ENCODE measurements at regions not wholly inside any gene's neighbourhood (a gene's known extent, or its start where the extent isn't known, plus 50 kb on each side); places are given as distances from the start of the nearest gene placed in this dataset.

- Histone ChIP-seq H3K36me3 (ENCODE audit: control insufficient read depth in 2 of 2, extremely low read depth in 1 of 2, insufficient read depth in 2 of 2, low read length in 2 of 2) (no peaks in the 10 kb centered on the region), H3K4me3 (ENCODE audit: control insufficient read depth in 2 of 3, extremely low read depth in 1 of 3, insufficient read depth in 2 of 3, low read depth in 1 of 3, low read length in 3 of 3) (no peak overlapping the region), H3K4me1 (ENCODE audit: control insufficient read depth, extremely low read depth, insufficient read depth, low read length) (no peaks in the 10 kb centered on the region), H3K27me3 (ENCODE audit: control insufficient read depth, extremely low read depth, insufficient read depth, low read length) (no peaks in the 10 kb centered on the region), H3K27ac (ENCODE audit: control insufficient read depth, insufficient read depth, low read length) (no peak overlapping the region), H3K79me2 (ENCODE audit: control insufficient read depth, insufficient read depth, low read length) (no peaks in the 10 kb centered on the region), H4K20me1 (ENCODE audit: control insufficient read depth, extremely low read depth, insufficient read depth, low read length) (no peaks in the 10 kb centered on the region), H3K9me1 (ENCODE audit: control insufficient read depth, extremely low read depth, insufficient read depth, low read length) (no peaks in the 10 kb centered on the region), H3K9ac (ENCODE audit: control insufficient read depth, extremely low read depth, insufficient read depth, low read length) (no peak overlapping the region), H2AFZ (ENCODE audit: control insufficient read depth, low read length) (peak overlapping the region; percentile 26), H3K4me2 (ENCODE audit: control insufficient read depth, extremely low read depth, insufficient read depth, low read depth, low read length) (no peak overlapping the region), H3K9me3 (ENCODE audit: control insufficient read depth, low read depth, low read length) (no peaks in the 10 kb centered on the region)
- DNase-seq (ENCODE audit: low read depth, low spot score) = no peak
- dilution Hi-C loops (cut with MboI; ENCODE audit: extremely low pct_ligation_motif_present, low sequenced_read_pairs) = no loop called here
- no peak for FAIRE-seq
- TF ChIP-seq EZH2 (IDR thresholded peaks at IDR 0.05; ENCODE audit: low read length) (no peak), CTCF (optimal IDR thresholded peaks at IDR 0.05 in 1 of 3, IDR thresholded peaks at IDR 0.05 in 1 of 3, conservative IDR thresholded peaks at IDR 0.05 in 1 of 3; ENCODE audit: extremely low read depth in 1 of 3, insufficient read depth in 2 of 3, low read length in 3 of 3) (no peak)
Measured at GRCh38 chr3:166461626-166462025, 624.4 kb upstream of the BCHE start.

GRCh38 chr3:166457382-166457781 lies 620.2 kb upstream of the BCHE start:
- dilution Hi-C loops (cut with MboI; ENCODE audit: extremely low pct_ligation_motif_present, low sequenced_read_pairs) = no loop called here

More at GRCh38 chr3:166457382-166457781, 620.2 kb upstream of the BCHE start:
- no peak for TF ChIP-seq CTCF (optimal IDR thresholded peaks at IDR 0.05 in 1 of 3, IDR thresholded peaks at IDR 0.05 in 1 of 3, conservative IDR thresholded peaks at IDR 0.05 in 1 of 3; ENCODE audit: extremely low read depth in 1 of 3, insufficient read depth in 2 of 3, low read length in 3 of 3)
- no peak for TF ChIP-seq EZH2 (IDR thresholded peaks at IDR 0.05; ENCODE audit: low read length)
- no peaks in the 10 kb centered on the region for H3K27me3 ChIP-seq (ENCODE audit: control insufficient read depth, extremely low read depth, insufficient read depth, low read length)
- no peak overlapping the region for H3K4me2 ChIP-seq (ENCODE audit: control insufficient read depth, extremely low read depth, insufficient read depth, low read depth, low read length)
- no peaks in the 10 kb centered on the region for H3K9me1 ChIP-seq (ENCODE audit: control insufficient read depth, extremely low read depth, insufficient read depth, low read length)
- no peaks in the 10 kb centered on the region for H3K36me3 ChIP-seq (ENCODE audit: control insufficient read depth in 2 of 2, extremely low read depth in 1 of 2, insufficient read depth in 2 of 2, low read length in 2 of 2)
- H4K20me1 ChIP-seq (ENCODE audit: control insufficient read depth, extremely low read depth, insufficient read depth, low read length) = no peaks in the 10 kb centered on the region
- H3K4me3 ChIP-seq (ENCODE audit: control insufficient read depth in 2 of 3, extremely low read depth in 1 of 3, insufficient read depth in 2 of 3, low read depth in 1 of 3, low read length in 3 of 3) = no peak overlapping the region
- DNase-seq (ENCODE audit: low read depth, low spot score) (no peak), FAIRE-seq (no peak)
- H3K27ac ChIP-seq (ENCODE audit: control insufficient read depth, insufficient read depth, low read length) = no peak overlapping the region
- peaks cover 11% of the 10 kb centered on the region for H3K4me1 ChIP-seq (ENCODE audit: control insufficient read depth, extremely low read depth, insufficient read depth, low read length)
- no peaks in the 10 kb centered on the region for H3K79me2 ChIP-seq (ENCODE audit: control insufficient read depth, insufficient read depth, low read length)
- no peak overlapping the region for H3K9ac ChIP-seq (ENCODE audit: control insufficient read depth, extremely low read depth, insufficient read depth, low read length)
- H3K9me3 ChIP-seq (ENCODE audit: control insufficient read depth, low read depth, low read length) = no peaks in the 10 kb centered on the region
- no peak overlapping the region for H2AFZ ChIP-seq (ENCODE audit: control insufficient read depth, low read length)

All from keratinocyte (primary cell).